Testis (tissue), 2 donors: ENCODE measurements at regions not wholly inside any gene's neighbourhood (a gene's known extent, or its start where the extent isn't known, plus 50 kb on each side); places are given as distances from the start of the nearest gene placed in this dataset.

Experiments used
- DNase-seq: peaks from one replicate; pipeline ENCODE4 v3.0.0-alpha.2; 2019
- H3K27ac ChIP-seq, 2 donors: fragments of 200-600 bp; sonication (generic); one replicate each; pipeline ENCODE4 v1.5.1; 2019
- H3K27me3 ChIP-seq: fragments of 200-600 bp; sonication (generic); one replicate; pipeline ENCODE4 v1.5.1; 2019
- H3K36me3 ChIP-seq: fragments of 200-600 bp; sonication (generic); one replicate; pipeline ENCODE4 v1.5.1; 2017; ENCODE audit warnings: low read depth; ENCODE audit errors: missing control alignments
- H3K4me1 ChIP-seq: fragments of 200-600 bp; sonication (generic); one replicate; pipeline ENCODE4 v1.5.1; 2019
- H3K4me3 ChIP-seq, 2 donors: fragments of 200-600 bp; sonication (generic); one replicate each; pipeline ENCODE4 v1.5.1; 2017 to 2019
- H3K9me3 ChIP-seq: fragments of 200-600 bp; sonication (generic); one replicate; pipeline ENCODE4 v1.5.1; 2017
- POLR2A ChIP-seq: fragments of 450-650 bp; IDR thresholded peaks from one replicate; pipeline ENCODE4 v1.6.1; 2017; ENCODE audit warnings: antibody characterized with exemption, mild to moderate bottlenecking, moderate library complexity
- WGBS, 2 donors: methylation state at CpG; one replicate each; pipeline ENCODE4 v1.1.5; 2018; 5-methylcytosine and 5-hydroxymethylcytosine counted together
- intact Hi-C: fragments of 100-400 bp; cut with DNase I; formaldehyde crosslinking; loops from one replicate; pipeline ENCODE4 v1.15.1; 2023; ENCODE audit warnings: low total_unique reads
- TF ChIP-seq, protein P1 (sequence below), 3 experiments: fragments of 450-650 bp in 2 of 3; fragments of 200-600 bp in 1 of 3; sonication (generic) in 1 of 3; IDR thresholded peaks; one replicate each; pipeline ENCODE4 v1.5.1; 2016 to 2019; ENCODE audit warnings: antibody characterized with exemption in 3 of 3, mild to moderate bottlenecking in 2 of 3, moderate library complexity in 1 of 3

DNA sequence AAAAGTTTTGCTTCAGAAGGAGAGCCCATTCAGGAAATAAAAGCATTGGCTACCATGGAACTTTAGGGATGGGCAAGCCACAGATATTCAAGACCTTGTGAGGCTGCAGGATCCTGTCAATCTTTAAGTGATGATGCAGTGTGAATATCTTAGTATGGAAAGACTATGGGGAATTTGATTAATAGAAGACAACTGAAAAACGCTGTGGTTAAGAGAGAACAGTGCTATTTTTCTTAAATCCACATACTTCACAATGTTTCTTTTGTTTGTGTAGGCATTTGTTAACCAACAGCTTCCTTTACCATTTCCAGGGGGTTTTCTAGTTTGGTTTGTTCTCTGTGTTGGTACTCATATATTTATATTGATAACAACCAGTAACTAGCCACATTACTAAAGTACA, 90.3 kb downstream of the TMEM212 start:
- H3K36me3 ChIP-seq = no peaks in the 10 kb centered on the region
- DNase-seq = no peak
- 81 to 83% methylated on average over 1 of the region's 1 CpG for WGBS, 2 donors
- TF ChIP-seq, protein P1, sequence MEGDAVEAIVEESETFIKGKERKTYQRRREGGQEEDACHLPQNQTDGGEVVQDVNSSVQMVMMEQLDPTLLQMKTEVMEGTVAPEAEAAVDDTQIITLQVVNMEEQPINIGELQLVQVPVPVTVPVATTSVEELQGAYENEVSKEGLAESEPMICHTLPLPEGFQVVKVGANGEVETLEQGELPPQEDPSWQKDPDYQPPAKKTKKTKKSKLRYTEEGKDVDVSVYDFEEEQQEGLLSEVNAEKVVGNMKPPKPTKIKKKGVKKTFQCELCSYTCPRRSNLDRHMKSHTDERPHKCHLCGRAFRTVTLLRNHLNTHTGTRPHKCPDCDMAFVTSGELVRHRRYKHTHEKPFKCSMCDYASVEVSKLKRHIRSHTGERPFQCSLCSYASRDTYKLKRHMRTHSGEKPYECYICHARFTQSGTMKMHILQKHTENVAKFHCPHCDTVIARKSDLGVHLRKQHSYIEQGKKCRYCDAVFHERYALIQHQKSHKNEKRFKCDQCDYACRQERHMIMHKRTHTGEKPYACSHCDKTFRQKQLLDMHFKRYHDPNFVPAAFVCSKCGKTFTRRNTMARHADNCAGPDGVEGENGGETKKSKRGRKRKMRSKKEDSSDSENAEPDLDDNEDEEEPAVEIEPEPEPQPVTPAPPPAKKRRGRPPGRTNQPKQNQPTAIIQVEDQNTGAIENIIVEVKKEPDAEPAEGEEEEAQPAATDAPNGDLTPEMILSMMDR (IDR thresholded peaks at IDR 0.05) = no peak
- no peak for TF ChIP-seq POLR2A
- intact Hi-C loops = no loop called here
- H3K27me3 ChIP-seq = no peaks in the 10 kb centered on the region
- no peaks in the 10 kb centered on the region for H3K4me1 ChIP-seq
- no peaks in the 10 kb centered on the region for H3K9me3 ChIP-seq
- H3K27ac ChIP-seq = no peak overlapping the region
- no peak overlapping the region for H3K4me3 ChIP-seq

DNA sequence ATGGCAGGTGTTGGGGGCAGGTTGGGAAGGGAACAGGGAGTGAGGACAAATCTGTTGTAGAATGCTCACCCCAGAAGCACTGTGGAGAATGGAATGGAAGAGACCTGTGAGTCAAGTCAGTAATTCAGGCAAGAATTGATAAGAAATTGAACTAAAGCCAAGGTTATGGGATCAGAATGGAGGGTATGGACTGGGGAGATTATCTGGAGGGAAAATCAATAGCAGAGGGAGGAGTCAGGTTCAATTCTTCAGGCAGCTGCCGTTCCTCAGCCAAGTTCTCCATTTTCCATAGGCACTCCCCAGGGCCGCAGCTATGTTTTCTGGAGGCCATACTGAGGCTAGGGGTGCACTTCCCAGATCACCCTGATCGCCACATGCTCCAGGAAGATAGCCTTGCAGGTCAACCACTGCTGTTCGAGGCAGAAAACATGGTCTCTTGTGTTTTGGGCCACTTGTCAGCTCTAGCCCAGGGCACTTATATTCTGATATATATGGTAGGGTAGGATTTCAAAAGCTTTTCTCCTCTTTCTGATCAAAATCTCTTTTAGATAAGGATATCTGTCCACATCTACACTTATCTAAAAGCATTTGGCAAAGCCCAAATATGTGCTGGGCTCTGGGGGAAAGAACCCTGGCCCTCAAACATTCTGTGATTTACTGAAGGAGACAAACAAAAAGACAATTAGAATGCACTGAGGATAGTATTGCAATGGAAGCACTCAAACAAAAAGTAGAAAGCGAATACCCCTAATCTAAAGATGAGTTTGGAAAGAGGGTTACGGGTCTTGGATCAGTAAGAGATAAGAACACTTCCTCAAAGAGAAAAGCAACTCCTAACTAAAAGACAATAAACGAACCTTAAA, 92.3 kb downstream of the TMEM212 start:
- Histone ChIP-seq H3K36me3 (no peaks in the 10 kb centered on the region), H3K27ac (no peak overlapping the region), H3K4me3 (no peak overlapping the region), H3K27me3 (no peaks in the 10 kb centered on the region), H3K9me3 (no peaks in the 10 kb centered on the region), H3K4me1 (no peaks in the 10 kb centered on the region)
- intact Hi-C loops = no loop called here
- TF ChIP-seq, protein P1 (IDR thresholded peaks at IDR 0.05) = no peak
- no peak for TF ChIP-seq POLR2A
- no peak for DNase-seq
- 79 to 84% methylated on average over 7 of the region's 7 CpGs for WGBS, 2 donors

DNA sequence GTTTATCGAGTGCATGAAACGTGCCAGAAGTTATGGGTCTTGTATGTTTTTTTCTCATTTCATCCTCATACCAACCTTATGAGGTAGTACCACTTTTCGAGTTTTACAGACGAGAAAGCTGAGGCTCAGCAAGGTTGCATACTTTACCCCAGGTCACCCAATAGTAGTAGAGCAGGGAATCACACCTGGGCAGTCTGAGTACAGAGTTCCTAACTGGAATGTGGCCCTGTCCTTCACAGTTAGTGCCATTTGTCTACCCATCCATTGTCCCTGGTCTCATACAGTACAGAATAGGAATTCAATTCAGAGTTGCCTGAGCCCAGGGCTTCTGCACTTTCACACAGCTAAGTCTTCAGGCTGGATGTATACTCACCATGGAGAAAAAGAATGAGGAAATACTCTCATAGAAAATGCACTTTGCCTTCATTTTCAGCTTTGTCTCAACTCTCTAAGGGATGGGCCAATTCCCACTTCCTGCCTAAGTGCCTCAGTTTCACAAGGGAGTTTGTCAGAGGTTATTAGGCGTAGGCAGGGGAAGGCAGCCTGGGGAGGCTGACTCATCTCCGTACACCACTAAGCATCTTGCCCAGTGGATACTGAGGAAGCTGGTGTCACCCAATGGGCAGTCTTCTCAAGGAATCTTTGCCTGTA, 93.2 kb downstream of the TMEM212 start:
- Histone ChIP-seq H3K27me3 (no peaks in the 10 kb centered on the region), H3K9me3 (no peaks in the 10 kb centered on the region), H3K27ac (no peak overlapping the region), H3K4me1 (no peaks in the 10 kb centered on the region), H3K36me3 (no peaks in the 10 kb centered on the region), H3K4me3 (no peak overlapping the region)
- TF ChIP-seq, protein P1 (IDR thresholded peaks at IDR 0.05) = no peak
- TF ChIP-seq POLR2A = no peak
- intact Hi-C loops = no loop called here
- WGBS, 2 donors = 90 to 92% methylated on average over 6 of the region's 6 CpGs
- DNase-seq = no peak

DNA sequence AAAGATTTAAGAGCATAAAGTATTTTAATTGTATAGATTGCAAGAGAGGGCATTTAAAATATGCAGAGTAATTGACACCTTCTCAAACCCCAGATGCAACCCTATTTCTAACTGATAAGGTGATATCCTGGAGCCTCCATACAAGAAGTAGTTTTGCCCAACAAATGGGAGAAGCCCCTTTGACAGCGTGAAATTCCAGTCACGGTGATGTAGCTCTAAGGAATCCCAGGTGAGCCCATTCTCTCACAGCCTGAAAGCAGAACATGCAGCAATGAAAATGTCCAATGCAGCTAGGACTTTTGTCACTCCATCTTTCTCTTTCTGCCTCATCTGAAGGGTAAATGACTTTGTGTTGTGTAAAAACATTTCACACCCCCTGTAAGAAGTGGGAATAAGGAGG, 96.4 kb downstream of the TMEM212 start:
- WGBS, 2 donors = 94 to 100% methylated on average over 2 of the region's 2 CpGs
- intact Hi-C loops = no loop called here
- H3K36me3 ChIP-seq = no peaks in the 10 kb centered on the region
- DNase-seq = no peak
- no peak overlapping the region for H3K4me3 ChIP-seq
- H3K27me3 ChIP-seq = no peaks in the 10 kb centered on the region
- no peaks in the 10 kb centered on the region for H3K4me1 ChIP-seq
- no peaks in the 10 kb centered on the region for H3K9me3 ChIP-seq
- no peak overlapping the region for H3K27ac ChIP-seq
- TF ChIP-seq, protein P1 (IDR thresholded peaks at IDR 0.05) = no peak
- no peak for TF ChIP-seq POLR2A
